Esophagus squamous epithelium (tissue), 5 donors: ENCODE measurements at regions not wholly inside any gene's neighbourhood (a gene's known extent, or its start where the extent isn't known, plus 50 kb on each side); places are given as distances from the start of the nearest gene placed in this dataset.

Source experiments
- DNase-seq: peaks from one replicate; lab custom pipeline; 2025; lab: John Stamatoyannopoulos, UW
- H3K27ac ChIP-seq, 4 donors: fragments of 200-600 bp; sonication (generic); one replicate each; pipeline ENCODE4 v1.5.1; 2016 to 2019; ENCODE audit warnings: mild to moderate bottlenecking in 1 of 4
- H3K27me3 ChIP-seq, 4 donors: fragments of 200-600 bp; sonication (generic); 1 replicate in 3 of 4; 2 replicates in 1 of 4; pipeline versions ENCODE4 v1.5.1 to v1.6.0; 2017 to 2021; ENCODE audit warnings: antibody characterized with exemption in 1 of 4
- H3K36me3 ChIP-seq, 3 donors: fragments of 200-600 bp; sonication (generic); one replicate each; pipeline ENCODE4 v1.5.1; 2016 to 2019
- H3K4me1 ChIP-seq, 3 donors: fragments of 200-600 bp; sonication (generic); one replicate each; pipeline ENCODE4 v1.5.1; 2017 to 2019
- H3K4me3 ChIP-seq, 4 donors: fragments of 200-600 bp; sonication (generic); 1 replicate in 3 of 4; 2 replicates in 1 of 4; pipeline ENCODE4 v1.5.1; 2016 to 2019; ENCODE audit warnings: mild to moderate bottlenecking in 2 of 4, moderate library complexity in 1 of 4
- H3K9me3 ChIP-seq, 3 donors: fragments of 200-600 bp; sonication (generic); one replicate each; pipeline ENCODE4 v1.5.1; 2016 to 2019
- POLR2A ChIP-seq, 4 donors: fragments of 450-650 bp; IDR thresholded peaks; one replicate each; pipeline ENCODE4 v1.6.1; 2017; ENCODE audit warnings: antibody characterized with exemption in 4 of 4, mild to moderate bottlenecking in 4 of 4, moderate library complexity in 3 of 4
- WGBS, 2 donors: methylation state at CpG; one replicate each; pipeline ENCODE4 v1.1.5; 2018; 5-methylcytosine and 5-hydroxymethylcytosine counted together
- intact Hi-C: fragments of 100-400 bp; cut with DNase I; formaldehyde crosslinking; loops from one replicate; pipeline ENCODE4 v1.15.0; 2022
- TF ChIP-seq, protein P1 (sequence below), 6 experiments: fragments of 450-650 bp in 4 of 6; fragments of 200-600 bp in 2 of 6; sonication (generic) in 2 of 6; IDR thresholded peaks; one replicate each; pipeline ENCODE4 v1.5.1; 2016 to 2019; ENCODE audit warnings: antibody characterized with exemption in 6 of 6, mild to moderate bottlenecking in 4 of 6, moderate library complexity in 4 of 6
- donor health status: DM: yes; HTN: yes; CAD: no.

DNA sequence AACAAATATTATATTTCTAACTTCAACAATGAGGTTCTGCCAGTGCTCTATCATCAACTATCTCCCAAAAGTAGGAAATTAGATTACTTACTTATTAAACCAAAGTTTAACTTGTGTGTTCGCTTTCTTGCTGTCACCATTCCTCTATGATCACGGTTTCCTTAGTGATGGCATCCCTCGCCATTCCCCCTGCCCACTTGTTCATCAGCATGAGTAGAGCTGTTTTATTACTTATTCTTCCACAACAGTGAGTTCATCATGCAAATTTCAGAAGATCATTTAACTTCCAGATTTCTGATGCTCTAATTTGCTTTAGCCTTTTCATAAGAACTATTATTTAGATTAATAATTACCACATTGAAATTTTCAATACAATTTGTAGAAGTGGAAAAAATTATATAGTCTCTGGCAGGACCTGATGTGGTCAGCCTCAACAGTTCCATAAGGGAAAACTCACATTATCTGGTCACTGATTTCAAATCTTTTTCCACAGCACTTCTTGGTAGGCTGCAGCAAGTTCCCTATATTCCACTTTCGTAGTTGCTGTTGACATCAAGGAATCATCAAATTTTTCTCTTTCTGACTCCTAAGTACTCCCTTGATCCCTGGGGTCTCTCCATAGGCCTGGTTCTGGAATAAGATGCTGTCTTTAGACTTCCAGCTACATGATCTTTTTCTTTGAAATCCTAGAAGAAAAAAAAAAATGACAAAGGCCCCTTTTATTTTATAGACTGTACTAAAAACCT, 174.6 kb downstream of the RASSF9 start:
- 81 to 82% methylated on average over 4 of the region's 4 CpGs for WGBS, 2 donors
- H3K4me1 ChIP-seq = no peaks in the 10 kb centered on the region
- intact Hi-C loops = no loop called here
- DNase-seq = no peak
- TF ChIP-seq POLR2A (IDR thresholded peaks at IDR 0.05) = no peak
- TF ChIP-seq, protein P1, sequence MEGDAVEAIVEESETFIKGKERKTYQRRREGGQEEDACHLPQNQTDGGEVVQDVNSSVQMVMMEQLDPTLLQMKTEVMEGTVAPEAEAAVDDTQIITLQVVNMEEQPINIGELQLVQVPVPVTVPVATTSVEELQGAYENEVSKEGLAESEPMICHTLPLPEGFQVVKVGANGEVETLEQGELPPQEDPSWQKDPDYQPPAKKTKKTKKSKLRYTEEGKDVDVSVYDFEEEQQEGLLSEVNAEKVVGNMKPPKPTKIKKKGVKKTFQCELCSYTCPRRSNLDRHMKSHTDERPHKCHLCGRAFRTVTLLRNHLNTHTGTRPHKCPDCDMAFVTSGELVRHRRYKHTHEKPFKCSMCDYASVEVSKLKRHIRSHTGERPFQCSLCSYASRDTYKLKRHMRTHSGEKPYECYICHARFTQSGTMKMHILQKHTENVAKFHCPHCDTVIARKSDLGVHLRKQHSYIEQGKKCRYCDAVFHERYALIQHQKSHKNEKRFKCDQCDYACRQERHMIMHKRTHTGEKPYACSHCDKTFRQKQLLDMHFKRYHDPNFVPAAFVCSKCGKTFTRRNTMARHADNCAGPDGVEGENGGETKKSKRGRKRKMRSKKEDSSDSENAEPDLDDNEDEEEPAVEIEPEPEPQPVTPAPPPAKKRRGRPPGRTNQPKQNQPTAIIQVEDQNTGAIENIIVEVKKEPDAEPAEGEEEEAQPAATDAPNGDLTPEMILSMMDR (IDR thresholded peaks at IDR 0.05) = no peak
- no peaks in the 10 kb centered on the region for H3K27me3 ChIP-seq
- no peak overlapping the region for H3K27ac ChIP-seq
- no peaks in the 10 kb centered on the region for H3K36me3 ChIP-seq
- H3K9me3 ChIP-seq = peaks cover 0 to 10% (median 0%) of the 10 kb centered on the region in 3 donors
- no peak overlapping the region for H3K4me3 ChIP-seq

DNA sequence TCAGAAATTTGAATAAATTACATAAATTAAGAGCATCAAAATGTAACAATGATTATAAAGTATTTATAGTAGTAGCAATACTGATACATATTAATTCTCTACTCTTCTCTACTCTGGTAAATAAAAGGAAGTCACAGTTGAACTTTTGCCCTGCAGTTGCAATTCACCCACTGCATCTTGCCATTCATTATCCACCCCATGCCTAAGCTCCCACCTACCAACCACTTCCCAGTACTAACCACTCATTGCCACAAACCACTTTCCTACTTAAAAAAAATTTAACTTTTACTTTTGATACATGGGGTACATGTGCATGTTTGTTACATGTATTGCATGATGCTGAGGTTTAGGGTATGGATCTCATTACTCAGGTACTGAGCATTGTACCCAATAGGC, 174.0 kb downstream of the RASSF9 start:
- H3K36me3 ChIP-seq = no peaks in the 10 kb centered on the region
- H3K27me3 ChIP-seq = no peaks in the 10 kb centered on the region
- no peak overlapping the region for H3K4me3 ChIP-seq
- intact Hi-C loops = no loop called here
- H3K4me1 ChIP-seq = no peaks in the 10 kb centered on the region
- TF ChIP-seq, protein P1 (IDR thresholded peaks at IDR 0.05) = no peak
- TF ChIP-seq POLR2A (IDR thresholded peaks at IDR 0.05) = no peak
- H3K27ac ChIP-seq = no peak overlapping the region
- peaks cover 0 to 10% (median 0%) of the 10 kb centered on the region in 3 donors for H3K9me3 ChIP-seq
- DNase-seq = no peak

DNA sequence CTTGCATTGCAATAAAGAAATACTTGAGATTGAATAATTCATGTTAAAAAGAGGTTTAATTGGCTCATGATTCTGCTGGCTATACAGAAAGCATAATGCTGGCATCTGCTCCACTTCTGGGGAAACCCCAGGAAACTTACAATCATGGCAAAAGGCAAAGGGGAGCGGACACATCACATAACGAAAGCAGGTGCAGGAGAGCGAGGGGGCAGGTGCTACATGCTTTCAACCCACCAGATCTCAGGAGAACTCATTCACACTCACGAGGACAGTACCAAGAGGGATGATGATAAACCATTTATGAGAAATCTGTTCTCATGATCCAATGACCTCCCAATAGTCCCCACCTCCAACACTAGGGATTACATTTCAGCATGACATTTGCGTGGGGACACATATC, 172.6 kb downstream of the RASSF9 start:
- no peak for TF ChIP-seq POLR2A (IDR thresholded peaks at IDR 0.05)
- TF ChIP-seq, protein P1 (IDR thresholded peaks at IDR 0.05) = no peak
- H3K36me3 ChIP-seq = no peaks in the 10 kb centered on the region
- DNase-seq = no peak
- 71 to 81% methylated on average over 4 to 5 of the region's 5 CpGs for WGBS, 2 donors
- H3K27me3 ChIP-seq = no peaks in the 10 kb centered on the region
- H3K9me3 ChIP-seq = peaks cover 0 to 6% (median 0%) of the 10 kb centered on the region in 3 donors
- H3K4me3 ChIP-seq = no peak overlapping the region
- H3K4me1 ChIP-seq = no peaks in the 10 kb centered on the region
- intact Hi-C loops = no loop called here
- no peak overlapping the region for H3K27ac ChIP-seq

DNA sequence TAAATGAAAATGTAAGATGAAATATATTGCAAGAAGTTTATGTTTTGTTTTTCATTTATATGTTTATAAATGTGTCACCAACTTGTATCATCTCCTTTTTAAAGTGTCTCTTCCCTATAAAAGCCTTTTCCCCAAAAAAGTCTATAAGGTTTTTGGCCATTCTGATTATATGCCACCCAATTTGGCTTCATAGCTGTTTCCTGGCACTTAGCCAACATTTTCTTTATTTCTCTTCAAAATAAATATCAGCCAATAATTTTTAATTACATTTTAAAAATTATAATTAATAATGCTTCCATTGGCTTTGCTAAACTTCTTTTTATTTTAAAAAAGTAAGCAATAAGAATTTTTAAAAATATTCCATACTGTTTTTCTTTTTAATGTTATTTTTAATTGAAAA, 171.8 kb downstream of the RASSF9 start:
- H3K4me3 ChIP-seq = no peak overlapping the region
- TF ChIP-seq POLR2A (IDR thresholded peaks at IDR 0.05) = no peak
- TF ChIP-seq, protein P1 (IDR thresholded peaks at IDR 0.05) = no peak
- H3K4me1 ChIP-seq = no peaks in the 10 kb centered on the region

DNA sequence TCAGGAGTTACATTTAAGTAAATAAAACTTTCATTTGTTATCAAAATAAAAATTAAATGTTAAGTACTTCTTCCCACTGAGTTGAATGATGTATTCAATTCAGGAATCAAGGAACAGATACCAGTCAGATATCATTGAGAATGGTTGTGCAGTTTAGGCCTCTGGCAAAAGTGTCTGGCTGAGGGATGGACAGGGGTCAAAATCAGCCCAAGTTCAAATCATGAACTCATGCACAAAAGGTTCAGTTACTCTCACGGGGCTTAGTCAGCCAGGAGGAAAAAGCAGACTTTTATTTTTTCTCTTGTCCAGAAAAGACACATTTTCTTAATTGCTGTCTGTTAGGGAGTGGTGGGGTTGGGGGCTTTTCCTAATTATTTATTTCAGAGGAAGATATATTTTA, 166.3 kb downstream of the RASSF9 start:
- H3K36me3 ChIP-seq = no peaks in the 10 kb centered on the region
- no peak for DNase-seq
- H3K27ac ChIP-seq = no peak overlapping the region
- H3K27me3 ChIP-seq = no peaks in the 10 kb centered on the region
- intact Hi-C loops = no loop called here
- 56% methylated on average over 1 of the region's 1 CpG for WGBS, 2 donors
- peaks cover 0 to 3% (median 0%) of the 10 kb centered on the region in 3 donors for H3K4me1 ChIP-seq
- no peak for TF ChIP-seq POLR2A (IDR thresholded peaks at IDR 0.05)
- TF ChIP-seq, protein P1 (IDR thresholded peaks at IDR 0.05) = no peak
- no peaks in the 10 kb centered on the region for H3K9me3 ChIP-seq
- no peak overlapping the region for H3K4me3 ChIP-seq

More for the DNA sequence above, 171.8 kb downstream of the RASSF9 start:
- Histone ChIP-seq H3K36me3 (no peaks in the 10 kb centered on the region), H3K9me3 (no peaks in the 10 kb centered on the region), H3K27ac (no peak overlapping the region), H3K27me3 (no peaks in the 10 kb centered on the region)
- no peak for DNase-seq
- intact Hi-C loops = no loop called here
